Nephron progenitor cell (in vitro differentiated cells): ENCODE measurements at regions not wholly inside any gene's neighbourhood (a gene's known extent, or its start where the extent isn't known, plus 50 kb on each side); places are given as distances from the start of the nearest gene placed in this dataset.

Experiments
- DNase-seq: peaks from one replicate; pipeline ENCODE4 v3.0.0; 2021
- H3K27ac Mint-ChIP-seq: 2 replicates; pipeline ENCODE4 v1.8.0; 2021; ENCODE audit warnings: mild to moderate bottlenecking, moderate library complexity, mixed read lengths
- H3K27me3 Mint-ChIP-seq: 2 replicates; pipeline ENCODE4 v1.8.0; 2021; ENCODE audit warnings: mild to moderate bottlenecking, low read depth, mixed read lengths; ENCODE audit not compliant: poor library complexity
- H3K36me3 Mint-ChIP-seq: 2 replicates; pipeline ENCODE4 v1.8.0; 2021; ENCODE audit warnings: low read depth, mixed read lengths
- H3K4me1 Mint-ChIP-seq: 2 replicates; pipeline ENCODE4 v1.8.0; 2021; ENCODE audit warnings: mixed read lengths
- H3K4me3 Mint-ChIP-seq: 2 replicates; pipeline ENCODE4 v1.8.0; 2021; ENCODE audit warnings: mild to moderate bottlenecking, moderate library complexity, mixed read lengths
- H3K9me3 Mint-ChIP-seq: 2 replicates; pipeline ENCODE4 v1.8.0; 2021; ENCODE audit warnings: mild to moderate bottlenecking, moderate library complexity, mixed read lengths
- CTCF ChIP-seq: fragments of 200-600 bp; sonication (generic); IDR thresholded peaks from 2 replicates; pipeline ENCODE4 v1.5.0; 2021; ENCODE audit warnings: antibody characterized with exemption

GRCh38 chr6:167564416-167565250 is 239.7 kb downstream of the TTLL2 start:
- no peaks in the 10 kb centered on the region for H3K36me3 Mint-ChIP-seq
- peaks cover 26% of the 10 kb centered on the region for H3K27me3 Mint-ChIP-seq
- no peak for DNase-seq
- TF ChIP-seq CTCF = no peak
- H3K4me3 Mint-ChIP-seq = no peak overlapping the region
- H3K9me3 Mint-ChIP-seq = no peaks in the 10 kb centered on the region
- peaks cover 42% of the 10 kb centered on the region for H3K4me1 Mint-ChIP-seq
- H3K27ac Mint-ChIP-seq = no peak overlapping the region

GRCh38 chr6:167565388-167565787 is 240.5 kb downstream of the TTLL2 start:
- peaks cover 25% of the 10 kb centered on the region for H3K27me3 Mint-ChIP-seq
- TF ChIP-seq CTCF = no peak
- H3K9me3 Mint-ChIP-seq = no peaks in the 10 kb centered on the region
- DNase-seq = no peak
- H3K4me1 Mint-ChIP-seq = peaks cover 39% of the 10 kb centered on the region
- H3K36me3 Mint-ChIP-seq = no peaks in the 10 kb centered on the region
- H3K27ac Mint-ChIP-seq = no peak overlapping the region
- H3K4me3 Mint-ChIP-seq = no peak overlapping the region

- Mint-ChIP-seq H3K4me3 (no peak overlapping the region), H3K27ac (no peak overlapping the region), H3K27me3 (peaks cover 25% of the 10 kb centered on the region), H3K9me3 (no peaks in the 10 kb centered on the region), H3K4me1 (peaks cover 40% of the 10 kb centered on the region), H3K36me3 (no peaks in the 10 kb centered on the region)
- no peak for TF ChIP-seq CTCF
- peak; percentile 59 for DNase-seq
These were observed 241.2 kb downstream of the TTLL2 start for GRCh38 chr6:167565884-167566599.

GRCh38 chr6:167566711-167567141 is 241.8 kb downstream of the TTLL2 start:
- Mint-ChIP-seq H3K27ac (no peak overlapping the region), H3K4me1 (peaks cover 45% of the 10 kb centered on the region), H3K27me3 (peaks cover 20% of the 10 kb centered on the region), H3K36me3 (no peaks in the 10 kb centered on the region), H3K4me3 (no peak overlapping the region), H3K9me3 (no peaks in the 10 kb centered on the region)
- DNase-seq = no peak
- TF ChIP-seq CTCF = no peak

- no peaks in the 10 kb centered on the region for H3K9me3 Mint-ChIP-seq
- H3K4me3 Mint-ChIP-seq = no peak overlapping the region
- H3K36me3 Mint-ChIP-seq = no peaks in the 10 kb centered on the region
- no peak for TF ChIP-seq CTCF
- H3K4me1 Mint-ChIP-seq = peaks cover 50% of the 10 kb centered on the region
- H3K27ac Mint-ChIP-seq = no peak overlapping the region
- DNase-seq = no peak
- H3K27me3 Mint-ChIP-seq = peaks cover 19% of the 10 kb centered on the region
These were observed 242.5 kb downstream of the TTLL2 start for GRCh38 chr6:167567142-167568033.
